NCI-H1092 (cell line): ENCODE measurements at regions not wholly inside any gene's neighbourhood (a gene's known extent, or its start where the extent isn't known, plus 50 kb on each side); places are given as distances from the start of the nearest gene placed in this dataset.
"Not testable (repeated sequence)": the region's sequence is repeated elsewhere in the genome, so short reads cannot be mapped to it uniquely, and the experiment has no call there.

ENCODE experiments used
- DNase-seq: peaks from one replicate; lab custom pipeline; 2025; lab: John Stamatoyannopoulos, UW

- DNase-seq = no peak
These were observed 336.6 kb downstream of the PREX1 start for GRCh38 chr20:48490961-48491831.

GRCh38 chr20:48490341-48490740 lies 337.5 kb downstream of the PREX1 start:
- not testable (repeated sequence) for DNase-seq

GRCh38 chr20:48489656-48490055 lies 338.1 kb downstream of the PREX1 start:
- no peak for DNase-seq

- DNase-seq = no peak
These were observed 338.7 kb downstream of the PREX1 start for GRCh38 chr20:48489046-48489463.

- not testable (repeated sequence) for DNase-seq
These were observed 339.3 kb downstream of the PREX1 start for GRCh38 chr20:48488334-48489034.

- no peak for DNase-seq
These were observed 341.7 kb downstream of the PREX1 start for GRCh38 chr20:48486065-48486464.

GRCh38 chr20:48485153-48485552 lies 342.6 kb downstream of the PREX1 start:
- DNase-seq = not testable (repeated sequence)

- DNase-seq = no peak
These were observed 344.3 kb downstream of the PREX1 start for GRCh38 chr20:48483334-48484066.

- no peak for DNase-seq
These were observed 345.0 kb downstream of the PREX1 start for GRCh38 chr20:48482790-48483189.

- no peak for DNase-seq
These were observed 347.5 kb downstream of the PREX1 start for GRCh38 chr20:48480216-48480772.

- no peak for DNase-seq
These were observed 348.8 kb downstream of the PREX1 start for GRCh38 chr20:48478806-48479585.

GRCh38 chr20:48478370-48478769 lies 349.4 kb downstream of the PREX1 start:
- no peak for DNase-seq

GRCh38 chr20:48476854-48477253 lies 350.9 kb downstream of the PREX1 start:
- no peak for DNase-seq

- DNase-seq = no peak
These were observed 353.8 kb downstream of the PREX1 start for GRCh38 chr20:48474022-48474421.

- no peak for DNase-seq
These were observed 355.9 kb downstream of the PREX1 start for GRCh38 chr20:48471759-48472408.

- no peak for DNase-seq
These were observed 356.6 kb downstream of the PREX1 start for GRCh38 chr20:48471176-48471575.

GRCh38 chr20:48470141-48470540 lies 357.7 kb downstream of the PREX1 start:
- no peak for DNase-seq

GRCh38 chr20:48469026-48469425 lies 358.8 kb downstream of the PREX1 start:
- DNase-seq = no peak

GRCh38 chr20:48468571-48468970 lies 359.2 kb downstream of the PREX1 start:
- DNase-seq = no peak

- no peak for DNase-seq
These were observed 360.2 kb downstream of the PREX1 start for GRCh38 chr20:48467622-48468021.

- DNase-seq = no peak
These were observed 362.5 kb downstream of the PREX1 start for GRCh38 chr20:48465271-48465670.
